C4-2B (cell line): ENCODE measurements at regions not wholly inside any gene's neighbourhood (a gene's known extent, or its start where the extent isn't known, plus 50 kb on each side); places are given as distances from the start of the nearest gene placed in this dataset.

Experiments
- H3K27ac ChIP-seq: fragments of 450-650 bp; 2 replicates; pipeline ENCODE4 v1.5.1; 2017
- ZFX ChIP-seq: fragments of 450-650 bp; IDR thresholded peaks from 2 replicates; pipeline ENCODE4 v1.6.1; 2017
- TF ChIP-seq, protein P1 (sequence below): fragments of 450-650 bp; conservative IDR thresholded peaks from 2 replicates; pipeline ENCODE4 v1.5.1; 2017; ENCODE audit warnings: mild to moderate bottlenecking

DNA sequence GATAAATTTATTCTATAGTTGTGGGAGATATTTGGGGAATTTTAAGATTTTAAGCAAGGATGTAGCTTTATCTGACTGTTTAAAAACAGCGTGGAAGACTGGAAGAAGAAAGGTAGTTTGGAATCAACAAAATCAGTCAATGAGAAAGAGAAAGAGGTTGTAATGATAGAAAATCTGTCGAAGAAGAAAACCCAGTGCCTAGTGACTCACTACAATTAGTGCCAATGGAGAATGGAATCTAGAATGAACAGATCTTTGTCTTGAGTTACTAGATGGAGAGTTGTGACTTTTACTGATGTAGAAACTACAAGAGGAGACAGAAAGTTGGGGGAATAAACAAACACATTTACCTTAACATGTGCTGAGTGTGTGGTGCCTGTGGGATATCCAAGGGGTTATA, 577.8 kb upstream of the NR5A2 start:
- H3K27ac ChIP-seq, result no peak overlapping the region
- no peak for TF ChIP-seq ZFX
- TF ChIP-seq, protein P1, sequence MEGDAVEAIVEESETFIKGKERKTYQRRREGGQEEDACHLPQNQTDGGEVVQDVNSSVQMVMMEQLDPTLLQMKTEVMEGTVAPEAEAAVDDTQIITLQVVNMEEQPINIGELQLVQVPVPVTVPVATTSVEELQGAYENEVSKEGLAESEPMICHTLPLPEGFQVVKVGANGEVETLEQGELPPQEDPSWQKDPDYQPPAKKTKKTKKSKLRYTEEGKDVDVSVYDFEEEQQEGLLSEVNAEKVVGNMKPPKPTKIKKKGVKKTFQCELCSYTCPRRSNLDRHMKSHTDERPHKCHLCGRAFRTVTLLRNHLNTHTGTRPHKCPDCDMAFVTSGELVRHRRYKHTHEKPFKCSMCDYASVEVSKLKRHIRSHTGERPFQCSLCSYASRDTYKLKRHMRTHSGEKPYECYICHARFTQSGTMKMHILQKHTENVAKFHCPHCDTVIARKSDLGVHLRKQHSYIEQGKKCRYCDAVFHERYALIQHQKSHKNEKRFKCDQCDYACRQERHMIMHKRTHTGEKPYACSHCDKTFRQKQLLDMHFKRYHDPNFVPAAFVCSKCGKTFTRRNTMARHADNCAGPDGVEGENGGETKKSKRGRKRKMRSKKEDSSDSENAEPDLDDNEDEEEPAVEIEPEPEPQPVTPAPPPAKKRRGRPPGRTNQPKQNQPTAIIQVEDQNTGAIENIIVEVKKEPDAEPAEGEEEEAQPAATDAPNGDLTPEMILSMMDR, result no peak

DNA sequence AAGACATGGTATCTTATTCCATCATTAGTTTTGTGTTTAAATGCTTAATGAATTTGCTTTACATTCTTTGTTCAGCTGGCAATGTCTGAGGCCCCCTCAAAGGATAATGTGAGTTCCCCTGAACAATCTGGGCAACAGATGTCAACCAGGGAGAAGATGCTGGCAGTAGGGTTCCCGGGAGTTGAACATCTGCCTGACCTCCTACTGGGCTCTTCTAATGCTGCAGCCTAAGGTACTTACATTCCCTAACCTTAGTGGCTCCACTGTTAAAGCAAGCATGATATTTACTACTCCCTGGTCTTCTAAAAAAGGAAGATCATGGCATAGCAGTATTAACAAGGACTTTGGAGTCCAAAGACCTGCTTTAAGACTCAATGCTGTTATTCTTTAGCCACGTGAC, 574.9 kb upstream of the NR5A2 start:
- H3K27ac ChIP-seq, result no peak overlapping the region

DNA sequence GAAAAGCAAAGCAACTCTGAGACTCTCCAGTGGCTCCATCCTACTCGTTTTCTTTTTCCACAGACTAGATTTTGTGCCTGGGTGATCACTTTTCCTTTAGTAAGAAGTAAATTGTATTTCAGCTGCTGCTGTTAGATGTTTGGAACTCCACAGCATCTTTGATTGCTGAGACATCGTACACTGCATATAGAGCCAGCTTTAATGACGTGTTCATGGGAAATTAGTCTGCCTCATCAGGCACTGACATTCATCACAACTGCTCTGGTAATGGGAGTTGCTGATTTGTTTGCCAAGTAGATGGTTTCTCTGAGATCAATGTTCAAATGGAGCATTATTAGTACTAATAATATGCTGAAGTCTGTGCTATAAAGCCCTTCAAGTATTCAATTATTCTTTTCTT, 573.8 kb upstream of the NR5A2 start:
- no peak for TF ChIP-seq ZFX
- TF ChIP-seq, protein P1, result no peak

More for the DNA sequence above, 574.9 kb upstream of the NR5A2 start:
- no peak for TF ChIP-seq ZFX
- TF ChIP-seq, protein P1, result no peak

DNA sequence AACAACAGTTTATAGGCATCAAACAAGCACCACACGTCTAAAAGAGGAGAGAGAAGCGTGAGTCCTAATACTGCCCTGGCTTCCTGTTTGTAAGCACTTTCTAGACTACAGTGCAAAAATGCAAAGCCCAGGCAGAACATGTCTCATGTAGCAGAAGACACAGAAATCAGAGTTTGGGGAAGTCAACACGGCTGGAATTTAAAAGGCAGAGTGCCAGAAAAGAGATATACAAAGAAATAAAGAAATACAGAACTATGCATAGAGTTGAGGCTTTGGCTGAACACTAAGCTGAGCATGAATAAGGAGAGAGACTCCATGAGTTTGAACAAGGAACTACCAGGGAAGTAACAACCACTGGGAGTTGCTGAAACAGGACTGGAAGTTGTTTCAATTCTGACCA, 566.6 kb upstream of the NR5A2 start:
- no peak for TF ChIP-seq ZFX
- TF ChIP-seq, protein P1, result no peak
- no peak overlapping the region for H3K27ac ChIP-seq

More for the DNA sequence above, 573.8 kb upstream of the NR5A2 start:
- no peak overlapping the region for H3K27ac ChIP-seq

DNA sequence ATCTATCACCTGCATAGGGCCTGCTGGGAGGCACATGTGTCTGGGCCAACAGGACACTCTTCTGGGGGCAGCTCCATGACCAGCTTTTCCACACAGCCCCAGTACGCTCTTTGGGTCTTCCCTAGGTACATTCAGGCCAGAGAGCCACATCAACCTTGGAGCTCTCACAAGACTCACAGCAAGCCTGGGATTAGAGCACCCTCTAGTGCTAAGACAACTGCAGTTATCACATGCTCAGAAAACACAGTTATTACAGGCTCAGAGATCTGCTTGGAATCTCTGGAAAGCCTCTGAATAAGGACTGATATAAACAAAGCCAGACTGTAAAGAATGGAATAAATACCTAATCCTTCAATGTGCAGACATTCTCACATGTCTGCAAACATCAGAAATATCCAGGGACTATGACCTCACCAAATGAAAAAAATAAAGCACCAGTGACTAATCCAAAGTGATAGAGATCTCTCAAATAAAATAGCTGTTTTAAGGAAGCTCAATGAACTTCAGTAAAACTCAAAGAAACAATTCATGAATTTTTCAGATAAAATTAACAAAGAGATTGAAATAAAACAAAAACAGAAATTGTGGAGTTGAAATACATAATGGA, 563.9 kb upstream of the NR5A2 start:
- no peak overlapping the region for H3K27ac ChIP-seq
- TF ChIP-seq ZFX, result no peak
- TF ChIP-seq, protein P1, result peak; percentile 76

DNA sequence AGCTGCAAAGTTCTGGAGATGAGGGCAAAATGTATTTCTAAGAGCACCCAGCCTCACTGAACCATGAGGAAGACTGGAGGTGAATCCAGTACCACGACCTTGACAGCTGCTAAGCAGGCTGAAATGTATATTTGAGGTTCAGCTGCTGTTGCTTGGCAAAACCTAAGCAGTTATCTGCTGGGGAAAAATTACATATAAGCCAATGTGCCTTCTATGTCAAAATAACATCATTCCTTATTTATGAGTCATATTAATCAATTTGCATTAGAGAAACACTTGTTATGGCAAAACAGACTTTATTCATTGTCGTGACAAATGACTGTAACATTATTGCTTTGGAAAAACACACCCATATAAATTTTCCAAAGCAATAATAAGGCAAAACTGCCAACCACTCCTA, 560.5 kb upstream of the NR5A2 start:
- no peak for TF ChIP-seq ZFX
- TF ChIP-seq, protein P1, result no peak

DNA sequence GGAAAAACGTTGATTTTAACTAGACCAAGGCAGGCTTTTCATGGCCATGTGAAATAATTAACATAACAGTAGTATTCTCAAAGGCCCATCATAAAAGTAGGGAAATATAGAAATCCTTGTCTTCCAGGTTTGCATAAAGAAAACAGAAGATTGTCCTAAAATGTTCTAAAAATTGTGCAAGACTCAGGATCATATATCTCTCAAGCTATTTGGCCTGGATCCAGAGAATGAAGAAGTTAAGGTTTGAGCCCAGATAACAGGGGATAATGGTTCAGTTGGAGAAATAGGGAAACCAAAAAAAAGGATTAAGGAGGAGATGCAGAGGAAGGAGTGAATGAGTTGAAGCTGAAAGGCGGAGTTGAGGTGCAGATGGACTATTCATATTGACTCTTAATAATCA, 555.5 kb upstream of the NR5A2 start:
- no peak overlapping the region for H3K27ac ChIP-seq
- no peak for TF ChIP-seq ZFX
- TF ChIP-seq, protein P1, result no peak

More for the DNA sequence above, 560.5 kb upstream of the NR5A2 start:
- no peak overlapping the region for H3K27ac ChIP-seq
